IPS-18a (cell line): ENCODE measurements at regions not wholly inside any gene's neighbourhood (a gene's known extent, or its start where the extent isn't known, plus 50 kb on each side); places are given as distances from the start of the nearest gene placed in this dataset.

Experiments
- H3K27ac ChIP-seq: one replicate; pipeline ENCODE4 v1.5.1; 2013; ENCODE audit warnings: low read length
- H3K27me3 ChIP-seq: one replicate; pipeline ENCODE4 v1.6.1; 2013; ENCODE audit warnings: mild to moderate bottlenecking, low read length; ENCODE audit not compliant: control insufficient read depth, insufficient read depth
- H3K36me3 ChIP-seq: one replicate; pipeline ENCODE4 v1.6.1; 2013; ENCODE audit warnings: low read depth, low read length; ENCODE audit not compliant: control insufficient read depth
- H3K4me1 ChIP-seq: one replicate; pipeline ENCODE4 v1.6.1; 2013; ENCODE audit warnings: low read depth, low read length; ENCODE audit not compliant: control insufficient read depth
- H3K4me3 ChIP-seq: one replicate; pipeline ENCODE4 v1.5.1; 2013; ENCODE audit warnings: low read length
- H3K9ac ChIP-seq: one replicate; pipeline ENCODE4 v1.6.1; 2013; ENCODE audit warnings: mild to moderate bottlenecking, low read length, moderate library complexity
- H3K9me3 ChIP-seq: one replicate; pipeline ENCODE4 v1.6.1; 2013; ENCODE audit warnings: low read depth, low read length; ENCODE audit not compliant: control insufficient read depth

DNA sequence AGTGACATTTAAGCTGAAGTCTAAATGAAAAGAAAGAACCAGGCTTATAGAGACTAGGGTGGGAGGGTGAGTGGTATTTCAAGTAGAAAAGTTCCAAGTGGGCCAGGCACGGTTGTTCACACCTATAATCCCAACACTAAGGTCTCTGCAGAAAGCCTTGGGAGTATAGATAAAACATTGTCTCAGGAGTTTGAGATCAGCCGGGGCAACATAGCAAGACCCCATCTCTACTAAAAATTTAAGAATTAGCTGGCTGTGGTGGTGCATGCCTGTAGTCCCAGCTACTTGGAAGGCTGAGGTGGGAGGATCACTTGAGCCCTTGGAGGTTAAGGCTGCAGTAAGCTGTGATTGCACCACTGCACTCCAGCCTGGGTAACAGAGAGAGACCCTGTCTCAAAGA, 143.4 kb upstream of the PKDCC start:
- H3K27ac ChIP-seq: no peak overlapping the region
- no peaks in the 10 kb centered on the region for H3K27me3 ChIP-seq
- H3K36me3 ChIP-seq: no peaks in the 10 kb centered on the region
- no peaks in the 10 kb centered on the region for H3K9me3 ChIP-seq
- no peak overlapping the region for H3K4me3 ChIP-seq
- H3K4me1 ChIP-seq: peaks cover 3% of the 10 kb centered on the region
- H3K9ac ChIP-seq: no peak overlapping the region

GRCh38 chr2:41905597-41906337, 142.1 kb upstream of the PKDCC start:
- H3K9ac ChIP-seq: no peak overlapping the region
- no peaks in the 10 kb centered on the region for H3K27me3 ChIP-seq
- no peaks in the 10 kb centered on the region for H3K9me3 ChIP-seq
- no peaks in the 10 kb centered on the region for H3K36me3 ChIP-seq
- no peak overlapping the region for H3K4me3 ChIP-seq
- no peak overlapping the region for H3K27ac ChIP-seq
- H3K4me1 ChIP-seq: peaks cover 3% of the 10 kb centered on the region

DNA sequence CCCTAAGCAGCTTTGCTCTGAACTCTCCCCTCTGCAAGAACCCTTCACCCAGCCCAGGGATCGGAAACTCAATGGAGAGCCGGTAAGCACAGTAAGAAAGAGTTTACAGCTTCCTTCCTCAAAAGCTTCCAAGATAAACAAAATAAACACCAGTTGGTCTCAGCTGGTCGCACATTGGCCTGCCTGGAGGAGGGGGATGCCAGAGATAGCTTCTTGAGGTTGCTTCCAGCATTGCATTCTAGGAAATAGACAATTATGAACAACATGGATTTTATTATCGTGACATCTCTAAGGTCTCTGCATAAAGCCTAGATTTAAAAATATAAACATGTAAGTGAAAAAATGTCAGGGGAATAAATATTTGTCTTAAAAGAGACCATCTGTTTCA, 141.5 kb upstream of the PKDCC start:
- Histone ChIP-seq H3K36me3 (no peaks in the 10 kb centered on the region), H3K27ac (no peak overlapping the region), H3K27me3 (no peaks in the 10 kb centered on the region), H3K9ac (no peak overlapping the region), H3K9me3 (no peaks in the 10 kb centered on the region), H3K4me1 (peaks cover 3% of the 10 kb centered on the region), H3K4me3 (no peak overlapping the region)

DNA sequence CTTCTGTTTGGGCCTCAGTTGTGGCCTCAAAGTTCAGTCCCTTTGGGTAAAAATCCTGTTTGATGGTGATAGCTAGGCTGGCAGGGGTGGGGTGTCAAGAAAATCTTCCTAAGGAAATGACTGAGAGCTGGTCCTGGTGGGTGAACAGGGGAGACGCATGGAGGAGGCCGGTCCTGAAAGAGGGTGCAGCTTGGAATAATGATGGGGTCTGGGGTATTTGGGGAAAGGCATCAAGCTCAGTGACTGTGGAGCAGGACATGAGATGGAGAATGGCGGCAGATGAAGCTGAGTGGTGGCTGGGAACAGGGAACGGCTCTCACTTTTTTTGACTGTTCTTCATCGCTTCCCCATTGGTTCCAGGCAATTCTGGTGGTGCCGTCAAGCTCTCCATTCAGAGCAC, 140.7 kb upstream of the PKDCC start:
- no peak overlapping the region for H3K27ac ChIP-seq
- H3K4me1 ChIP-seq: peaks cover 3% of the 10 kb centered on the region

DNA sequence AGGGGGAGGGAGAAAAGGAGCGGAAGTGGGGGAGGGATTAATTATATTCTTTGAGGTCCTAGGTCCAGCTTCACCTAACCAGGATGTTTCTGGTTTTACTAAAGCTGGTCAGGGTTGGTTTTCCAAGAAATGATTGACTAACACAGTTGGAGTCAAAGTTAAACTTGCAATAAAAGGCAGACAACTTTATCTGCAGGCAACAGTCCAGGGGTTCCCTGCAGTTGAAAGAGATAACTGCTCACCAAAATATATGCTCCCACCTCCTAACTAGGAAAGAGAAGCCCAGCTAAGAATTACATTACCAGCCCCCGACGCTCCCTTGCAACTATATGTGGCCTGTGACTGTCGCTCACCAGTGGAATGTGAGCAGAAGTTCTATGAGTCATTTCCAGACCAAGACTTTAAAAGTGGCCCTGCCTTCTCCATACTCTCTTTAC, 140.0 kb upstream of the PKDCC start:
- H3K9me3 ChIP-seq: no peaks in the 10 kb centered on the region
- H3K27ac ChIP-seq: no peak overlapping the region
- H3K4me3 ChIP-seq: no peak overlapping the region
- H3K27me3 ChIP-seq: no peaks in the 10 kb centered on the region
- H3K36me3 ChIP-seq: no peaks in the 10 kb centered on the region
- H3K9ac ChIP-seq: no peak overlapping the region
- peaks cover 3% of the 10 kb centered on the region for H3K4me1 ChIP-seq

More for the DNA sequence above, 140.7 kb upstream of the PKDCC start:
- H3K27me3 ChIP-seq: no peaks in the 10 kb centered on the region
- H3K9ac ChIP-seq: no peak overlapping the region
- no peaks in the 10 kb centered on the region for H3K9me3 ChIP-seq
- H3K36me3 ChIP-seq: no peaks in the 10 kb centered on the region
- H3K4me3 ChIP-seq: no peak overlapping the region

DNA sequence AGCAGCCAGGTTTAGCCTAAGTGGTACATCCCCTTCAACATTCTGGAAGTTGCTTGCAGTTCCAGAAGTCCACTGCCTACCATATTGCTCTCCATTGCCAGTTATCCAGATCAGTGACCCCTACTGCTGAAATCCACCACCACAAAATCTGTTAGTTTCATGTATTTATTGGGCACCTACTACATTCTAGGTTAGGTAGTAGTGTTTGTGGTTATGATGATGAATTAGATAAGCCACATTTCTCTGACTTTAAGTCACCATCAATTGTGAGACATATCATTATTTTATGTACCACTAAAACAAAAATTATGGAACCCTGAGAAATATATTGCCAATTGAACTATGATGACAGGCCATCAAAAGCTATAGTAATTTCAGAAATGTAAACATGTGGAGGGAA, 139.5 kb upstream of the PKDCC start:
- no peak overlapping the region for H3K4me3 ChIP-seq
- H3K27me3 ChIP-seq: no peaks in the 10 kb centered on the region
- no peak overlapping the region for H3K9ac ChIP-seq
- H3K4me1 ChIP-seq: peaks cover 3% of the 10 kb centered on the region
- H3K9me3 ChIP-seq: no peaks in the 10 kb centered on the region
- no peak overlapping the region for H3K27ac ChIP-seq
- H3K36me3 ChIP-seq: no peaks in the 10 kb centered on the region

- Histone ChIP-seq H3K36me3 (no peaks in the 10 kb centered on the region), H3K9ac (no peak overlapping the region), H3K4me3 (no peak overlapping the region), H3K9me3 (no peaks in the 10 kb centered on the region), H3K4me1 (peaks cover 3% of the 10 kb centered on the region), H3K27ac (no peak overlapping the region), H3K27me3 (no peaks in the 10 kb centered on the region)
These were observed 138.2 kb upstream of the PKDCC start for GRCh38 chr2:41909584-41909983.

DNA sequence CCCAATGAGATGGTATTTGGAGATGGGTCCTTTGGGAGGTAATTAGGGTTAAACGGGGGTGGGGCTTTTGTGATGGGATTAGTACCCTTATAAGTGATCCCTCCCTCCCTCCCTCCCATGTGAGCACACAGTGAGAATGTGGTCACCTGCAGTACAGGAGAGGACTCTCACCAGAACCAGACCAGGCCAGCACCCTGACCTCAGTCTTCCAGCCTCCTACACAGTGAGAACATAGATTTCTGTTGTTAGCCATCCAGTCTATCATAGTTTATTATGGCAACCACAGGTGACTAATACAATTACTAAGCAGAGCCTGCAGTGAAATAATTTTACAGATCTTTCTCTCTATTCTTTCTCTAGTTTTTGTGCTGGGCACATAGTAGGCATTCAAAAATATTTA, 137.7 kb upstream of the PKDCC start:
- peaks cover 3% of the 10 kb centered on the region for H3K4me1 ChIP-seq
- no peak overlapping the region for H3K4me3 ChIP-seq
- H3K36me3 ChIP-seq: no peaks in the 10 kb centered on the region
- H3K9ac ChIP-seq: no peak overlapping the region
- H3K9me3 ChIP-seq: no peaks in the 10 kb centered on the region
- H3K27me3 ChIP-seq: no peaks in the 10 kb centered on the region
- no peak overlapping the region for H3K27ac ChIP-seq

DNA sequence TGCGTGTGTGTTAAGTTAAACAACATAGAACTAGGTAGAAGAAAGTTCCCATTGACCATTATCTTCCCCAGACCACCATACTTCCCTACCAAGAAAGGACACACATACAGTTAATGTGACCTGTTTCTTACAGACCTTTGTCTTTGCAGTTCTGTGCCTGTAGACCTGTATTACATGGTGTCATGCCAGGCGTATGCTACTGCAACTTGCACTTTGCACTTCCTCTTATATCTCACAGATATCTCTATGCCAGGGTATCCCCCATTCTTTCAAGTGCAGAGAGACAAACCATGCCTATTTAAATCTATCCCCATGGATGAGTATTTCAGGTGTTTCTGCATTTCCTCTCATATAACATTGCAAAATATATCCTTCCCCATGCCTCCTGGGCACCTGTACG, 136.8 kb upstream of the PKDCC start:
- Histone ChIP-seq H3K36me3 (no peaks in the 10 kb centered on the region), H3K27me3 (no peaks in the 10 kb centered on the region), H3K27ac (no peak overlapping the region)

GRCh38 chr2:41912337-41912736, 135.5 kb upstream of the PKDCC start:
- H3K4me3 ChIP-seq: no peak overlapping the region
- no peak overlapping the region for H3K27ac ChIP-seq
- H3K36me3 ChIP-seq: no peaks in the 10 kb centered on the region
- peaks cover 3% of the 10 kb centered on the region for H3K4me1 ChIP-seq
- H3K27me3 ChIP-seq: no peaks in the 10 kb centered on the region
- H3K9ac ChIP-seq: no peak overlapping the region
- no peaks in the 10 kb centered on the region for H3K9me3 ChIP-seq

More for the DNA sequence above, 136.8 kb upstream of the PKDCC start:
- Histone ChIP-seq H3K9ac (no peak overlapping the region), H3K4me1 (peaks cover 3% of the 10 kb centered on the region), H3K4me3 (no peak overlapping the region), H3K9me3 (no peaks in the 10 kb centered on the region)

- no peaks in the 10 kb centered on the region for H3K27me3 ChIP-seq
These were observed 135.0 kb upstream of the PKDCC start for GRCh38 chr2:41912776-41913175.

DNA sequence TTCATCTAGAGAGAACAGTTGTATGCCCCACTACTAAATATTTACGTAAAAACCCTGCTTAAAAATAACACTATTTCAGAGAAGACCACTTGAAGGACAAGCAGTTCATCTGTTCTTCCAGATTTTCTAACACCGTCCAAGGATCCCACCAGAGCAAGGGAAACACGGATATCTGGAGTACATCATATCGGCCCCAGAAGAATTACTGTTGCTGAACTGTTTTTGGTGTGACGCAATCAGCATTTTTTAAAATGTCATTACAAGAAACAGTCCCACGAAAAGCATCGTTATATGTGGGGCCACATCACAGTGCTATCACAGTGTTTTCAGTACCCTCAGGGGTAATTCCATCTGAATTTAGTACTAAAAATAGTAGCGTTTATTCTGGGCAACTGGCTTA, 134.5 kb upstream of the PKDCC start:
- no peaks in the 10 kb centered on the region for H3K36me3 ChIP-seq
- H3K4me3 ChIP-seq: no peak overlapping the region
- H3K27me3 ChIP-seq: no peaks in the 10 kb centered on the region
- H3K4me1 ChIP-seq: no peaks in the 10 kb centered on the region
- no peak overlapping the region for H3K27ac ChIP-seq
- no peak overlapping the region for H3K9ac ChIP-seq
- H3K9me3 ChIP-seq: no peaks in the 10 kb centered on the region

More at GRCh38 chr2:41912776-41913175, 135.0 kb upstream of the PKDCC start:
- Histone ChIP-seq H3K36me3 (no peaks in the 10 kb centered on the region), H3K4me3 (no peak overlapping the region), H3K9me3 (no peaks in the 10 kb centered on the region), H3K4me1 (peaks cover 3% of the 10 kb centered on the region), H3K27ac (no peak overlapping the region), H3K9ac (no peak overlapping the region)
